AG08395 (cell line): ENCODE measurements at regions not wholly inside any gene's neighbourhood (a gene's known extent, or its start where the extent isn't known, plus 50 kb on each side); places are given as distances from the start of the nearest gene placed in this dataset.

ENCODE experiments used
- DNase-seq: peaks from one replicate; pipeline ENCODE4 v3.0.0; 2012; ENCODE audit warnings: mixed read lengths, low spot score

GRCh38 chr10:8424555-8425211, 370.2 kb downstream of the GATA3 start:
- no peak for DNase-seq

- DNase-seq: no peak
Measured at GRCh38 chr10:8428654-8429053, 374.2 kb downstream of the GATA3 start.

DNA sequence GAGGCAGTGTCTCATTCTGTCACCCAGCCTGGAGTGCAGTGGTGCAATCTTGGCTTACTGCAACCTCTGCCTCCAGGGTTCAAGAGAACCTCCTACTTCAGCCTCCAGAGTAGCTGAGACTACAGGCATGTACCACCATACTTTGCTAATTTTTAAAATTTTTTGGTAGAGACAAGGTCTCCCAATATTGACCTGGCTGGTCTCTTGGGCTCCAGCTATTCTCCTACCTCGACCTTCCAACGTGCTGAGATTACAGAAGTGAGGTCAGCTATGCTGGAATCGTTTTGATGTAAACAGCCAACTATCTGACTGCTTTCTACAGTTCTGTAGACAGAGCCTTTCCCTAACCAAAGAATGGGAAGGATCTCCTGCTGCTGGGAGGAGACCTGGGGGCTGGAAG, 375.8 kb downstream of the GATA3 start:
- DNase-seq: no peak

DNA sequence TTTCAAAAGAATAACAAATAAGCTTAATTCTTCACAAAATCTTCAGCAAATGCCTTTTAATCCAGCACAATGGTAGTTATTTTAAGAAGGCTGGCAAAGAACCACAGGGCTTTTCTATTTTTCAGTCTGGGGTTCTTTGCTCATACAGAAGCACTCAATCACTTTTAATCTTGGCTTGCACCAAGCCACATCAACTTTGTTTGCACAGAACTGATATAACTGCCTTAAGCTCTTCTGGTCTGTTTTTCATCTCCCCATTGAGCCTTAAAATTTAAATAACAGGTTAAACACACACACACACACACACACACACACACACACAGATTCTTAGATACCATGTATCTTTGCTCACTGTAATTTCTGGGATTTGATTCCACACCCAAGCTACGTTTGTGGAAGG, 377.0 kb downstream of the GATA3 start:
- no peak for DNase-seq

GRCh38 chr10:8435186-8436055, 380.9 kb downstream of the GATA3 start:
- DNase-seq: no peak

DNA sequence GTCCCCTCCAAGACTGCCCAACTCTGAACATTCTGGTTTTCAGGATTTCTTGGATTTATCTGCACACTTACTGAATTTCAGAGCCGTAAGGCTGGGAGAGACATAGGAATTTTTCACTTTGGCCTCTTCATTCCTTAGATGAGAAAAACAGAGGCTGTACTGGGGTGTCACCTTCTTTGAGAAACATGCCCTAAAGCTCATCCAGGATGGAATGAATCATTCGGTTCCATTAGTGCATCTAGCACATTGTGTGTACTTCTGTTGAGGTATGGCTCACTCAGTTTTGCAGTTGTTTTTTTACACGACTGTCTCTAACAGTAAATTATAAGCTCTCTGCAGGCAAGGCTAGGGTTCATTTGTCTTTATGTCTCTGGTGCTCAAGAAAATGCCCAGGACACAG, 383.4 kb downstream of the GATA3 start:
- no peak for DNase-seq

- DNase-seq: no peak
Measured at GRCh38 chr10:8438603-8439002, 384.1 kb downstream of the GATA3 start.

- no peak for DNase-seq
Measured at GRCh38 chr10:8439040-8439439, 384.6 kb downstream of the GATA3 start.

DNA sequence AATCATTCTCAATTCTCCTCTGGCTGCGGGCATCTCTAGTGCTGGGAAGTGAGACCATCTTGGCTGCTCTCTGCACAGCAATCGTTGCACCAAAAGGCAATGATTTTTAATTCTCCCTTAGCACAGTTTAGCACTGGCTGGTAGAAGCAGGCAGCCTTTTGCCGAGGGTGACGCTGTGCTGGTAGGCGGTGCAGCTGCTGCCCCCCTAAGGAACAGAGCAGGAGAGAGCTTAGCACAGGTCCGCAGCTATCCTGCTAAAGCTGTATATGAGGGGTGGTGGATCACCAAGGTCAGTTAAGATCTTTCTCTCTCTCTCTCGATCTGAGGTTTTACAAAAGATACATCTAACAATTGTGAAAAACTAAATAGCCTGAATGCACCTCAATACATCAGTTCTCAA, 390.1 kb downstream of the GATA3 start:
- no peak for DNase-seq

GRCh38 chr10:8445353-8445752, 390.9 kb downstream of the GATA3 start:
- DNase-seq: no peak

GRCh38 chr10:8449909-8450308, 395.4 kb downstream of the GATA3 start:
- DNase-seq: no peak

DNA sequence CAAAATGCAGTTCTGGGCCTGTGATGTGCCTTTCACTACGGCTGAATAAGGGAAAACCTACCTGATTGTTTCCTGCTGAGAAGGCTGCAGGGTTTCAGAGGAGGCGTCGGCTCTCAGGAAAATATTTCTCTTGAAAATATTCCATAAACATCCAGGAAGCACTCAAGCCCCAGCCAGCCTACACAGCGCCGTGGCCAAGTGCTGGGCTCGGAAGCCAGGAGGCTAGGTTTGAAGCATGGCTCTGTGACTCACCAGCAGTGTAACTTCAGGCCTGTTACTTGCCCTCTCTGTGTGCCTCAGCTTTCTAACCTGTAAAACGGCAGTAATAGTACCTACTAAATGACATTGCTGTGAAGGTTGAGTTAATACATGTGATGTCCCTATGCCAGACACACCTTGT, 399.1 kb downstream of the GATA3 start:
- DNase-seq: no peak

- no peak for DNase-seq
Measured at GRCh38 chr10:8454357-8454756, 399.9 kb downstream of the GATA3 start.

GRCh38 chr10:8455181-8455580, 400.7 kb downstream of the GATA3 start:
- DNase-seq: no peak

DNA sequence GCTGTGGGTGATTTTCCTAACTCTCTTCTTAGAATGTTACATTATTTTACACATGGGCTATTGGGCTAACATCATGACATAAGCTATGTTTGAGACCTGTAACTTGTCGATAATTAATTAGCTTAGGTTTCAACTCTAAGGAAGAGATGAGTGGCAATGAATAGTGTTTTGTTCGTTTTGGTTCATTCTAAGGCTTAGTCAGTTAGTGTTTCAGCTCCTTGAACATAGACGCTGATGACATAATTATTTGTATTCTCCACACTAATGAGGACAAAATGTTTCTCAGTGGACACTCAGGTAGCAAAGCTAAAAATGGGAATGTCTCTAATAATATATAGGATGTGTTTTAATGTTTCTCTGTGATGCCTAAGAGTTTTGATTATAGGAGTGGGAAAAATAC, 401.9 kb downstream of the GATA3 start:
- no peak for DNase-seq

- DNase-seq: no peak
Measured at GRCh38 chr10:8460626-8461025, 406.1 kb downstream of the GATA3 start.

- DNase-seq: no peak
Measured at GRCh38 chr10:8462565-8462964, 408.1 kb downstream of the GATA3 start.

- DNase-seq: no peak
Measured at GRCh38 chr10:8463853-8464252, 409.4 kb downstream of the GATA3 start.

- no peak for DNase-seq
Measured at GRCh38 chr10:8468477-8468876, 414.0 kb downstream of the GATA3 start.

GRCh38 chr10:8473205-8473604, 418.7 kb downstream of the GATA3 start:
- no peak for DNase-seq

DNA sequence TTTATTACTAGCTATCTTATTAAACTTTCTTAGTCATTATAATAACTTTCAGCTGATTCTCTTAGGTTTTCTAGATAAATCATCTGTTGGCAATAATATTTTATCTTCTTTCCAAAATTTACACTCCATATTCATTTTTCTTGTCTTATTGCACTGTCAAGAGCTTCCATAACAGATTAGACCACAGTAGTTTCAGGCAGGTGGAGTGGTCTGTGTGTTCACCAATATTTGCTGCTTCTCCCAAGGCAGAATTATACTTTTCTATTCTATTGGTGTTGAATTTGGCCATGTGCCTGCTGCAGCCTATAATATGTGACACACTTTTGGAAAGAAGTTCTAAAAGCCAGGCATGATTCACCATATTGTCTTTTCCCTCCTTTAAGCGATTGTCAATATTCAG, 422.8 kb downstream of the GATA3 start:
- DNase-seq: no peak

DNA sequence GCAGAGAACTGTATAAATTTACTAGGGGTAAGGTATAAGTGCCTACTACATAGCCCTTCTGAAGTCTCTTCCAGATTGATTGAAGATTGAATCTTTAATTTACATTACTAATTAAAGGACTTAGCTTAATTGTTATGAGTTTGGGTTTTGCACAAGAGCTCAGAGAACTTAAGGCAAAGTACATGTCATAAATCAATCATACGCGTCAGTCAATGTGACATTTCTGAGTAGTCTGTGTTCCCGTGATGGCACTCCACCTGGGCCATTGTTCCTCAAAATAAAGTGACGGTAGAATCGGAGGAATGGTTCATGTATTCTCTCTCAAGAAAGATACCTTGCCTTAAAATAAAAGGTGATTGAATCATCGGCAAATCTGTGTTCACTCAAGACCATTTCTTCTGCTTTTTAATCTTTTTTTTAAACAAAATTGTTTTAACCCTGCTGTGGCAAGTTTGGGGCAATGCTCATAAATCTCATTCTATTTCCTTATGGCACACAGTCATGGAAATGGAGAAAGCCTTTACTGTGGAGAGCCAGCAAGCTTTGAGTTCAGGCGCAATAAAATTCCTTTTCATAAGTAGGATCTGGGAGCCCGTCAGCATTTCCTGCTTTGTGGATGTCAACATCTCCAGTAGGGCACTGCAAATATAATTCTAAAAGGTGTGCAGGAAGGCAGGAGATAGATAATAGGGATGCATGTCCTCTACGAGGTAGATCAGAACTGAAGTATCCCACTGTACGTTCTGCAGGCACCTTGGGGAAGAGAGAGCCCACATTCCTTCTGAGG, 427.4 kb downstream of the GATA3 start:
- no peak for DNase-seq

GRCh38 chr10:8485032-8485431, 430.5 kb downstream of the GATA3 start:
- no peak for DNase-seq
